Subcutaneous abdominal adipose tissue (tissue), 5 donors: ENCODE measurements at regions not wholly inside any gene's neighbourhood (a gene's known extent, or its start where the extent isn't known, plus 50 kb on each side); places are given as distances from the start of the nearest gene placed in this dataset.
"Not testable (repeated sequence)": the region's sequence is repeated elsewhere in the genome, so short reads cannot be mapped to it uniquely, and the experiment has no call there.

Source experiments
- H3K27ac ChIP-seq: one replicate; pipeline ENCODE4 v1.7.0; 2013; ENCODE audit warnings: low read depth, mild to moderate bottlenecking, inconsistent platforms, low read length, moderate library complexity
- H3K27me3 ChIP-seq, 5 donors: one replicate each; pipeline ENCODE4 v1.7.0; 2013; ENCODE audit warnings: low read length in 5 of 5, inconsistent platforms in 1 of 5; ENCODE audit not compliant: control insufficient read depth in 5 of 5, insufficient read depth in 4 of 5
- H3K36me3 ChIP-seq, 5 donors: one replicate each; pipeline ENCODE4 v1.7.0; 2013; ENCODE audit warnings: low read length in 5 of 5; ENCODE audit not compliant: control insufficient read depth in 5 of 5, insufficient read depth in 5 of 5
- H3K4me1 ChIP-seq, 5 donors: one replicate each; pipeline ENCODE4 v1.7.0; 2013; ENCODE audit warnings: low read length in 5 of 5, mild to moderate bottlenecking in 3 of 5, moderate library complexity in 1 of 5; ENCODE audit not compliant: control insufficient read depth in 5 of 5, insufficient read depth in 5 of 5
- H3K4me3 ChIP-seq, 5 donors: one replicate each; pipeline ENCODE4 v1.7.0; 2013; ENCODE audit warnings: low read length in 5 of 5, low read depth in 1 of 5
- H3K9ac ChIP-seq, 5 donors: one replicate each; pipeline ENCODE4 v1.7.0; 2013; ENCODE audit warnings: low read length in 5 of 5, mild to moderate bottlenecking in 4 of 5, moderate library complexity in 3 of 5
- H3K9me3 ChIP-seq, 5 donors: one replicate each; pipeline ENCODE4 v1.7.0; 2013; ENCODE audit warnings: low read length in 5 of 5; ENCODE audit not compliant: control insufficient read depth in 5 of 5
- donor health status: healthy.
- donor health status: healthy.
- donor health status: healthy.
- donor health status: healthy.
- donor health status: healthy.

GRCh38 chr1:213711833-213712490 lies 275.8 kb upstream of the PROX1 start:
- not testable (repeated sequence) for H3K4me1 ChIP-seq, H3K27ac ChIP-seq, H3K9ac ChIP-seq, H3K36me3 ChIP-seq, H3K27me3 ChIP-seq, H3K4me3 ChIP-seq, H3K9me3 ChIP-seq

DNA sequence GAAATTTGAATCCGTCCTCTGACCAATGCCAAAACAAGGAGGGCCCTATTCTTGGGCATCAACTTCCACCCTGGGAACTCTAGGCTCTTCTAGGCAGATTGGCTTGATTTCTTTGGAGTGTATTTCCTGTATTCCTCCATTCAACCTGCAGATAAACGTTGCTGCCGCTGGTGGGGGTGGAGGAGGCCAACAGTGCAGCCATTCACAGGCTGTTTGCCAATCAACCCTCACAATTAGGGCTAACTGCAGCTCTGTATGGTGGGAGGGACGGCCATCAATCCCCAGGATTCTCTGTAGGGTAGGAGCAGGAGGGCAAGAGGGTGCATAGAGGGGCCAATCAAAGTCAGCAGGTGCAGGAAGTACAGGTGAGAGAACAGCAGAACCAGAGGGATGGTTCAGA lies 273.1 kb upstream of the PROX1 start:
- no peak overlapping the region for H3K27ac ChIP-seq
- H3K27me3 ChIP-seq = peaks cover 2 to 6% (median 5%) of the 10 kb centered on the region in 5 donors
- H3K4me1 ChIP-seq = no peaks in the 10 kb centered on the region

GRCh38 chr1:213715182-213715581 lies 272.6 kb upstream of the PROX1 start:
- H3K9me3 ChIP-seq = peaks cover 0 to 3% (median 0%) of the 10 kb centered on the region in 5 donors
- H3K4me1 ChIP-seq = no peaks in the 10 kb centered on the region
- no peak overlapping the region for H3K4me3 ChIP-seq
- H3K9ac ChIP-seq = no peak overlapping the region
- H3K36me3 ChIP-seq = no peaks in the 10 kb centered on the region
- H3K27ac ChIP-seq = no peak overlapping the region
- peaks cover 2 to 6% (median 5%) of the 10 kb centered on the region in 5 donors for H3K27me3 ChIP-seq

More for the DNA sequence above, 273.1 kb upstream of the PROX1 start:
- Histone ChIP-seq H3K36me3 (no peaks in the 10 kb centered on the region), H3K4me3 (no peak overlapping the region), H3K9ac (no peak overlapping the region), H3K9me3 (peaks cover 0 to 2% (median 0%) of the 10 kb centered on the region in 5 donors)

DNA sequence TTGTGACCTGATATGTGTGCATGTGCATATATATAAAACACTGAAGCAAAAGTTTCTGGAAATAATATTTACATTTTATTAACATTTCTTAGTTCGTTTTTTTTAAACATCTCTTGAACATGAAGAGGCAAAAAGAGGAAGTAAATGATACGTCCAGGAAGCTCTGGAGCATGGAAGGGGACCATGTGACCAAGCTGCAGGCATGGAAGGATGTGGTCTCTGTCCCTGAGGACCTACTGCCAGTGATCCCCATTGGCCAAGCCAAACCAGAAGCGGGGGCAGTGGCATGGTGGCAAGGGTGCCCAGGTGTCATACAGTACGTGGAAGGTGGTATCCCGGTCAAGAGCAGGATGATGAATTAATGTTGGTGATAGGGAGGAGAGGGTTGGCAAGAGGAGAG lies 268.3 kb upstream of the PROX1 start:
- Histone ChIP-seq H3K36me3 (no peaks in the 10 kb centered on the region), H3K9me3 (peaks cover 0 to 5% (median 0%) of the 10 kb centered on the region in 5 donors), H3K9ac (no peak overlapping the region), H3K27me3 (peaks cover 2 to 13% (median 8%) of the 10 kb centered on the region in 5 donors), H3K4me1 (no peaks in the 10 kb centered on the region), H3K4me3 (no peak overlapping the region), H3K27ac (no peak overlapping the region)

DNA sequence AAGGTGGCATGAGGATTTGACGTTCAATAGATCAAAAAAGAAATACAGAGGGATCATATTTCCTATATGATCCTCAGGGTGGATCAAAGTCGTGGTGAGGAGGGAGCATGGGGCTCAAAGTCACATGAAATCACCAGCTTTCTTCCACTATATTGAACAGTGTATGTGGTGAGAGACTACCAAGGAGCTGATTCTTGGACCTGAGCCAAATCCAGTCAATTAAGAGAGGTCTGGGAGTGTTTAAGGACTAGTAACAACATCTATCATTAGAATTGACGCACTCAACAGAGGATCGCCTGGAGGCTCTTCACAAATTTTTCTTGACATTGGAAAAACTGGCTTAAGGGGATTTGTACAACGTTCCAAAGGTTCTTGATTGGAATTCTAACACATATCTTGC lies 267.7 kb upstream of the PROX1 start:
- no peak overlapping the region for H3K9ac ChIP-seq

GRCh38 chr1:213723187-213723586 lies 264.6 kb upstream of the PROX1 start:
- peaks cover 0 to 5% (median 0%) of the 10 kb centered on the region in 5 donors for H3K9me3 ChIP-seq
- H3K9ac ChIP-seq = no peak overlapping the region
- no peaks in the 10 kb centered on the region for H3K36me3 ChIP-seq
- H3K27me3 ChIP-seq = peaks cover 2 to 13% (median 8%) of the 10 kb centered on the region in 5 donors
- no peak overlapping the region for H3K4me3 ChIP-seq
- peaks cover 0 to 8% (median 3%) of the 10 kb centered on the region in 5 donors for H3K4me1 ChIP-seq
- no peak overlapping the region for H3K27ac ChIP-seq

More for the DNA sequence above, 267.7 kb upstream of the PROX1 start:
- no peaks in the 10 kb centered on the region for H3K36me3 ChIP-seq
- peaks cover 0 to 5% (median 0%) of the 10 kb centered on the region in 5 donors for H3K9me3 ChIP-seq
- H3K27me3 ChIP-seq = peaks cover 2 to 13% (median 8%) of the 10 kb centered on the region in 5 donors
- no peak overlapping the region for H3K4me3 ChIP-seq
- H3K27ac ChIP-seq = no peak overlapping the region
- peaks cover 0 to 4% (median 0%) of the 10 kb centered on the region in 5 donors for H3K4me1 ChIP-seq

DNA sequence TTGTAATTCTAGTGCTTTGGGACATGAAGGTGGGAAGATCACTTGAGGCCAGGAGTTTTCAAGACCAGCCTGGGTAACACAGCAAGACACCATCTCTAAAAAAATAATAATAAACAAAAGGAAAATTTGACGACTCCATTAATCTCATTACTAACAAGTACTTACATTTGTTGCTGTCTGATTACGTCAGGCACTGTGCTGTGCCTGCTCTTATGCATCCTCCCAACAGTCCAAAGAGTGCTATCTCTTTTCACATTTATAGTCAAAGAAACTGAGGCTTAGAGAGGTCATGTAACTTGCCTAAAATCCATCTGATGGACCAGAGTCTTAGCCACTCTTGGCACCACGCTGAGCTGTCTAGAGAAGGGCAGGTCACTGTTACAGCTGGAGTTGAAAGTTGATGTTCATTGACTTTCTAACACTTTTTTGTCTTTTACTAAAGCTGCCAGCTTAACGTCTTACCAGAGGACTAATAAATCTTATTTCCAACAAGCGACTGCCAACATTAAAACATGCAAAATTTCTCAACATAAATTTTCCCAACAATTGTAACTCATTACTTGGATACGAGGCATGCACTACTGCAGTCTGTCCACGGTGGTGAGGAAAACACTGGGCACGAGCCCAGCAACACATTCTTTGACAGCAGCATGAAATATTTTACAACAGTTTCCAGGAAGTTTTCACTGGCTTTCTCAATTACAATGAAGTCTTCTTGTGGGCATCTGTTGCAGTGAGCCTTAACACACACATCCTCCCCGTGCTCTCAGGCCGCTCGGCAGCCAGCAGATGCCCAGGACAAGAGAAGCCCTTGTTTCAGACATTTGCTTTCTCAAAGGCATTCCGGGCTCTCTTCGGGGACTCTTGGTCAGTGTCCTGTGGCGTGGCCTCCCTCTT lies 262.9 kb upstream of the PROX1 start:
- H3K9me3 ChIP-seq = peaks cover 0 to 2% (median 0%) of the 10 kb centered on the region in 5 donors
- no peak overlapping the region for H3K27ac ChIP-seq
- no peak overlapping the region for H3K4me3 ChIP-seq
- H3K4me1 ChIP-seq = peaks cover 0 to 8% (median 3%) of the 10 kb centered on the region in 5 donors
- no peaks in the 10 kb centered on the region for H3K36me3 ChIP-seq
- peaks cover 2 to 10% (median 8%) of the 10 kb centered on the region in 5 donors for H3K27me3 ChIP-seq
- peak overlapping the region in 1 of 5 donors; percentile 34 for H3K9ac ChIP-seq

DNA sequence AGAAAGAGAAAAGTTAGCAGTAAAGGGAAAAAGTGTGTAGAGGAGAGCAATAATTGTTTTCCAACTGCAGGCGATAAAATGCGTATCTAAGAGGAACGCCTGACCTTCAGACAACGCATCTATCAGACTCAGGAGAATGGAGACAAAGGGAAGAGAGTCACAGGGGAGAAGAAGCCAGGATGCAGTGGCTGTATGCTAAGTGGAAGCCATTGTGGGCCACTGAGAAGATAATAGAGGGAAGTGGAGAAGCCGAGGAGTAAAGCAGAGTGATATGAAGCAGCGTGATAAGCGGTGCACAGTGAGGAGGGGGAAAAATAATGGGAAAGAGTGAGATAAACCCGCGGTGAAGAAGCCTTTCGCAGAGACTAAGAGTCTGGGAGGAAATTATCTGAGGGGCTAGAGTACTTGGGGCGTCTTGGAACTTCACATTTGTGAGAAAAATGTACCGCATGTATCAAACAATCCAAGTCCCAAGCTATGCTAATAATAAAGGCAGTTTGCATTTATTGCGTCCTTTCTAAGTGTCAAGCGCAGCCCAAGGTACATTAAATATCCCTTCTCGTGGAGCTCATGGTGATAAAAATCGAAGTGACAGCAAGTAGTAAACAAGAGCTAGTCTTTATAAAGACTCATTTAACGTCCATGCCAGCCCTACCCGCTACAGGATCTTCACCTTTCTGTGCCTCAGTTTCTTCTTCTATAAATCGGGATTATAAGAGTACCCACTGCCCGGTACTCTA lies 259.8 kb upstream of the PROX1 start:
- Histone ChIP-seq H3K4me3 (no peak overlapping the region), H3K27ac (no peak overlapping the region), H3K36me3 (no peaks in the 10 kb centered on the region), H3K4me1 (peaks cover 0 to 8% (median 3%) of the 10 kb centered on the region in 5 donors), H3K9me3 (peaks cover 0 to 3% (median 0%) of the 10 kb centered on the region in 5 donors), H3K9ac (no peak overlapping the region), H3K27me3 (peaks cover 0 to 5% (median 0%) of the 10 kb centered on the region in 5 donors)

- no peak overlapping the region for H3K9ac ChIP-seq
- H3K27ac ChIP-seq = no peak overlapping the region
- peaks cover 0 to 5% (median 0%) of the 10 kb centered on the region in 5 donors for H3K27me3 ChIP-seq
- H3K9me3 ChIP-seq = peaks cover 0 to 3% (median 0%) of the 10 kb centered on the region in 5 donors
- H3K36me3 ChIP-seq = no peaks in the 10 kb centered on the region
- H3K4me3 ChIP-seq = no peak overlapping the region
- H3K4me1 ChIP-seq = peaks cover 0 to 8% (median 3%) of the 10 kb centered on the region in 5 donors
Observed at GRCh38 chr1:213728593-213729536, 258.9 kb upstream of the PROX1 start.
